ENCODE measurements at regions not wholly inside any gene's neighbourhood (a gene's known extent, or its start where the extent isn't known, plus 50 kb on each side); places are given as distances from the start of the nearest gene placed in this dataset.

GRCh38 chr2:128782411-128783192 lies 463.9 kb upstream of the HS6ST1 start:
- no peak for DNase-seq
- 23% methylated on average over 6 of the region's 6 CpGs for WGBS (ENCODE audit: low lambda C conversion rate)
- POLR2A ChIA-PET = no interaction called here

More at GRCh38 chr2:128782411-128783192, 463.9 kb upstream of the HS6ST1 start:
- Histone ChIP-seq H3K4me2 (no peak overlapping the region), H3K27ac (ENCODE audit: low read depth in 2 of 2, low read length in 1 of 2) (no peak overlapping the region), H2AFZ (ENCODE audit: low read depth) (no peak overlapping the region), H3K9me2 (no peaks in the 10 kb centered on the region), H3K9ac (no peak overlapping the region), H3K4me1 (ENCODE audit: control insufficient read depth in 1 of 2, insufficient read depth in 2 of 2, low read depth in 1 of 2, low read length in 1 of 2) (peaks cover 0 to 2% of the 10 kb centered on the region in 2 experiments; a peak in 1 of 4 replicates), H3K79me2 (ENCODE audit: insufficient read depth) (no peaks in the 10 kb centered on the region), H3K4me3 (ENCODE audit: low read depth in 2 of 2, low read length in 1 of 2) (no peak overlapping the region), H3K36me3 (replicated peaks in 1 of 2; ENCODE audit: control insufficient read depth in 1 of 2, insufficient read depth in 2 of 2, low read length in 1 of 2) (no peaks in the 10 kb centered on the region), H3K27me3 (ENCODE audit: insufficient read depth) (no peaks in the 10 kb centered on the region), H3K9me3 (no peaks in the 10 kb centered on the region), H3F3A (replicated peaks; ENCODE audit: insufficient read depth) (no peaks in the 10 kb centered on the region), H4K20me1 (ENCODE audit: insufficient read depth) (no peaks in the 10 kb centered on the region)
- TF ChIP-seq REST (IDR thresholded peaks at IDR 0.05; ENCODE audit: low read depth, low read length) (no peak), PBX3 (IDR thresholded peaks at IDR 0.05) (no peak), RCOR1 (IDR thresholded peaks at IDR 0.05; ENCODE audit: low read length) (no peak), EZH2phosphoT487 (IDR thresholded peaks at IDR 0.05; ENCODE audit: borderline replicate concordance, low read depth) (no peak), FOSL2 (IDR thresholded peaks at IDR 0.05; ENCODE audit: borderline replicate concordance, low read depth) (no peak), RFX5 (IDR thresholded peaks at IDR 0.05; ENCODE audit: low read length) (no peak), SMC3 (IDR thresholded peaks at IDR 0.05; ENCODE audit: low read depth, low read length) (no peak), ELF1 (IDR thresholded peaks at IDR 0.05) (no peak), NFIC (IDR thresholded peaks at IDR 0.05; ENCODE audit: borderline replicate concordance) (no peak), TCF12 (IDR thresholded peaks at IDR 0.05) (no peak), FOXM1 (IDR thresholded peaks at IDR 0.05; ENCODE audit: low read depth) (no peak), GABPA (IDR thresholded peaks at IDR 0.05; ENCODE audit: low read depth) (no peak), JUND (IDR thresholded peaks at IDR 0.05) (no peak), NRF1 (IDR thresholded peaks at IDR 0.05; ENCODE audit: low read depth, low read length) (no peak), IRF3 (IDR thresholded peaks at IDR 0.05; ENCODE audit: low read depth, low read length) (no peak), FOXJ3 (CRISPR knock-in tag; IDR thresholded peaks at IDR 0.05) (no peak), GATA2 (CRISPR knock-in tag; IDR thresholded peaks at IDR 0.05) (no peak), TAF1 (IDR thresholded peaks at IDR 0.05; ENCODE audit: borderline replicate concordance, low read depth, low read length) (no peak)
- TF ChIP-seq, protein P1, sequence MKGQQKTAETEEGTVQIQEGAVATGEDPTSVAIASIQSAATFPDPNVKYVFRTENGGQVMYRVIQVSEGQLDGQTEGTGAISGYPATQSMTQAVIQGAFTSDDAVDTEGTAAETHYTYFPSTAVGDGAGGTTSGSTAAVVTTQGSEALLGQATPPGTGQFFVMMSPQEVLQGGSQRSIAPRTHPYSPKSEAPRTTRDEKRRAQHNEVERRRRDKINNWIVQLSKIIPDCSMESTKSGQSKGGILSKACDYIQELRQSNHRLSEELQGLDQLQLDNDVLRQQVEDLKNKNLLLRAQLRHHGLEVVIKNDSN (IDR thresholded peaks at IDR 0.05; ENCODE audit: borderline replicate concordance, low read depth) = no peak
- TF ChIP-seq, protein P2, sequence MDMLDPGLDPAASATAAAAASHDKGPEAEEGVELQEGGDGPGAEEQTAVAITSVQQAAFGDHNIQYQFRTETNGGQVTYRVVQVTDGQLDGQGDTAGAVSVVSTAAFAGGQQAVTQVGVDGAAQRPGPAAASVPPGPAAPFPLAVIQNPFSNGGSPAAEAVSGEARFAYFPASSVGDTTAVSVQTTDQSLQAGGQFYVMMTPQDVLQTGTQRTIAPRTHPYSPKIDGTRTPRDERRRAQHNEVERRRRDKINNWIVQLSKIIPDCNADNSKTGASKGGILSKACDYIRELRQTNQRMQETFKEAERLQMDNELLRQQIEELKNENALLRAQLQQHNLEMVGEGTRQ (IDR thresholded peaks at IDR 0.05; ENCODE audit: borderline replicate concordance, low read depth, low read length) = no peak
- CTCF ChIA-PET = no interaction called here

Data from SK-N-SH (cell line).